H9 (cell line): ENCODE measurements at regions not wholly inside any gene's neighbourhood (a gene's known extent, or its start where the extent isn't known, plus 50 kb on each side); places are given as distances from the start of the nearest gene placed in this dataset.

Source experiments
- DNase-seq: peaks from one replicate; pipeline ENCODE4 v3.0.0-alpha.2; 2017
- H2AFZ ChIP-seq: one replicate; pipeline ENCODE4 v1.6.1; 2013; ENCODE audit warnings: mild to moderate bottlenecking, low read length, control low read depth, moderate library complexity
- H2AK5ac ChIP-seq: 2 replicates; pipeline ENCODE4 v1.6.1; 2013; ENCODE audit warnings: low read length, control low read depth, mixed read lengths; ENCODE audit not compliant: insufficient read length
- H2BK120ac ChIP-seq: one replicate; pipeline ENCODE4 v1.6.1; 2013; ENCODE audit warnings: low read depth, mild to moderate bottlenecking, low read length, control low read depth, inconsistent platforms; ENCODE audit not compliant: poor library complexity, severe bottlenecking
- H2BK12ac ChIP-seq: 2 replicates; pipeline ENCODE4 v1.6.1; 2013; ENCODE audit warnings: low read length, control low read depth, mixed read lengths, low read depth; ENCODE audit not compliant: insufficient read length
- H2BK15ac ChIP-seq: 2 replicates; pipeline ENCODE4 v1.6.1; 2013; ENCODE audit warnings: low read depth, low read length, control low read depth
- H2BK20ac ChIP-seq: one replicate; pipeline ENCODE4 v1.6.1; 2013; ENCODE audit warnings: low read depth, mild to moderate bottlenecking, low read length, control low read depth, inconsistent platforms; ENCODE audit not compliant: poor library complexity, severe bottlenecking
- H2BK5ac ChIP-seq: 2 replicates; pipeline ENCODE4 v1.6.1; 2013; ENCODE audit warnings: low read length, control low read depth, mixed read lengths; ENCODE audit not compliant: insufficient read length
- H3K14ac ChIP-seq: 2 replicates; pipeline ENCODE4 v1.6.1; 2013; ENCODE audit warnings: low read length, control low read depth; ENCODE audit not compliant: insufficient read depth
- H3K18ac ChIP-seq: 2 replicates; pipeline ENCODE4 v1.6.1; 2013; ENCODE audit warnings: low read depth, mild to moderate bottlenecking, mixed read lengths, low read length, control low read depth; ENCODE audit not compliant: insufficient read length
- H3K23ac ChIP-seq: 2 replicates; pipeline ENCODE4 v1.6.1; 2013; ENCODE audit warnings: low read length, control low read depth, mixed read lengths, low read depth; ENCODE audit not compliant: insufficient read length
- H3K23me2 ChIP-seq: 2 replicates; pipeline ENCODE4 v1.6.1; 2013; ENCODE audit warnings: low read depth, mild to moderate bottlenecking, mixed read lengths, low read length, control low read depth; ENCODE audit not compliant: insufficient read length, poor library complexity, severe bottlenecking
- H3K27ac ChIP-seq: 2 replicates; pipeline ENCODE4 v1.5.1; 2013; ENCODE audit warnings: low read length, control low read depth, mixed read lengths, low read depth; ENCODE audit not compliant: insufficient read length
- H3K27me3 ChIP-seq: 2 replicates; pipeline ENCODE4 v1.6.1; 2013; ENCODE audit warnings: low read length, control low read depth, inconsistent platforms; ENCODE audit not compliant: insufficient read depth
- H3K4ac ChIP-seq: 2 replicates; pipeline ENCODE4 v1.6.1; 2013; ENCODE audit warnings: low read depth, mild to moderate bottlenecking, control low read depth, inconsistent platforms, low read length, moderate library complexity
- H3K4me1 ChIP-seq: 2 replicates; pipeline ENCODE4 v1.6.1; 2013; ENCODE audit warnings: low read length, control low read depth, inconsistent platforms; ENCODE audit not compliant: insufficient read depth
- H3K4me2 ChIP-seq: 2 replicates; pipeline ENCODE4 v1.6.1; 2013; ENCODE audit warnings: low read length, control low read depth, mixed read lengths; ENCODE audit not compliant: insufficient read length, insufficient read depth
- H3K56ac ChIP-seq: 2 replicates; pipeline ENCODE4 v1.6.1; 2013; ENCODE audit warnings: low read depth, mild to moderate bottlenecking, mixed read lengths, low read length, control low read depth; ENCODE audit not compliant: insufficient read length
- H3K79me1 ChIP-seq: 2 replicates; pipeline ENCODE4 v1.6.1; 2013; ENCODE audit warnings: low read depth, mild to moderate bottlenecking, moderate library complexity, low read length, control low read depth, inconsistent platforms; ENCODE audit not compliant: insufficient read depth, poor library complexity, severe bottlenecking
- H3K79me2 ChIP-seq: 2 replicates; pipeline ENCODE4 v1.6.1; 2013; ENCODE audit warnings: low read length, control low read depth, inconsistent platforms; ENCODE audit not compliant: insufficient read depth
- H3K9ac ChIP-seq: 2 replicates; pipeline ENCODE4 v1.6.1; 2013; ENCODE audit warnings: low read length, control low read depth, mixed read lengths; ENCODE audit not compliant: insufficient read length; ENCODE audit errors: extremely low read depth
- H3K9me3 ChIP-seq: one replicate; pipeline ENCODE4 v1.6.1; 2013; ENCODE audit warnings: low read depth, low read length, inconsistent platforms; ENCODE audit not compliant: control insufficient read depth
- H3T11ph ChIP-seq: one replicate; pipeline ENCODE4 v1.6.1; 2013; ENCODE audit warnings: mild to moderate bottlenecking, low read length, control low read depth, inconsistent platforms
- H4K20me1 ChIP-seq: one replicate; pipeline ENCODE4 v1.6.1; 2013; ENCODE audit not compliant: control insufficient read depth, insufficient read length, insufficient read depth
- H4K5ac ChIP-seq: 2 replicates; pipeline ENCODE4 v1.6.1; 2013; ENCODE audit warnings: low read depth, mild to moderate bottlenecking, mixed read lengths, low read length, control low read depth; ENCODE audit not compliant: insufficient read length
- H4K8ac ChIP-seq: replicated peaks from 2 replicates; pipeline ENCODE4 v1.6.1; 2013; ENCODE audit warnings: low read length, control low read depth, mixed read lengths, low read depth; ENCODE audit not compliant: insufficient read length
- H4K91ac ChIP-seq: 2 replicates; pipeline ENCODE4 v1.6.1; 2013; ENCODE audit warnings: low read depth, mild to moderate bottlenecking, moderate library complexity, mixed read lengths, low read length, control low read depth; ENCODE audit not compliant: insufficient read length
- H3K27ac Mint-ChIP-seq, 3 experiments: 2 replicates in 2 of 3; 3 replicates in 1 of 3; pipeline ENCODE4 v1.8.0; 2020 to 2021; ENCODE audit warnings: mixed read lengths in 3 of 3, mild to moderate bottlenecking in 1 of 3, moderate library complexity in 1 of 3
- H3K27me3 Mint-ChIP-seq: 2 replicates; pipeline ENCODE4 v1.8.0; 2021; ENCODE audit warnings: low read depth, mild to moderate bottlenecking, moderate library complexity, mixed read lengths
- H3K36me3 Mint-ChIP-seq, 3 experiments: 2 replicates in 2 of 3; 3 replicates in 1 of 3; pipeline ENCODE4 v1.8.0; 2020 to 2021; ENCODE audit warnings: low read depth in 3 of 3, mixed read lengths in 3 of 3; ENCODE audit not compliant: insufficient read depth in 1 of 3
- H3K4me1 Mint-ChIP-seq, 2 experiments: 2 replicates each; pipeline ENCODE4 v1.8.0; 2020; ENCODE audit warnings: mixed read lengths in 2 of 2
- H3K4me3 Mint-ChIP-seq, 2 experiments: 2 replicates in 1 of 2; 3 replicates in 1 of 2; pipeline ENCODE4 v1.8.0; 2020 to 2021; ENCODE audit warnings: mild to moderate bottlenecking in 2 of 2, mixed read lengths in 2 of 2, moderate library complexity in 1 of 2
- H3K9me3 Mint-ChIP-seq, 2 experiments: 2 replicates in 1 of 2; 3 replicates in 1 of 2; pipeline ENCODE4 v1.8.0; 2020; ENCODE audit warnings: mild to moderate bottlenecking in 2 of 2, mixed read lengths in 2 of 2, moderate library complexity in 1 of 2
- CTCF ChIP-seq: fragments of 200-600 bp; sonication (generic); conservative IDR thresholded peaks from 3 replicates; pipeline ENCODE4 v1.8.0; 2021; ENCODE audit warnings: antibody characterized with exemption, mild to moderate bottlenecking
- WGBS: extraction: QIAGEN DNeasy Blood & Tissue Kit; methylation state at CpG from one replicate; pipeline ENCODE4 v1.1.7; 2013; ENCODE audit warnings: missing lambda C conversion rate, low lambda C conversion rate, mixed read lengths; ENCODE audit not compliant: insufficient read length; ENCODE audit errors: extremely low coverage; 5-methylcytosine and 5-hydroxymethylcytosine counted together

- no CpG with 5 or more reads among the region's 1 CpG for WGBS
- no peaks in the 10 kb centered on the region; the same call in 1 of the 2 replicates for H3K27me3 Mint-ChIP-seq
- TF ChIP-seq CTCF: no peak
Measured at GRCh38 chr1:58305622-58306021, 240.9 kb downstream of the OMA1 start.

More at GRCh38 chr1:58305622-58306021, 240.9 kb downstream of the OMA1 start:
- Histone ChIP-seq H2BK12ac (no peak overlapping the region), H3K4me2 (no peak overlapping the region), H2BK15ac (no peak overlapping the region), H4K8ac (no peak overlapping the region), H4K91ac (no peak overlapping the region), H4K20me1 (no peaks in the 10 kb centered on the region), H3K23me2 (no peaks in the 10 kb centered on the region), H2BK5ac (no peak overlapping the region), H3K79me2 (no peaks in the 10 kb centered on the region), H2AK5ac (no peak overlapping the region), H3K27ac (no peak overlapping the region), H2AFZ (no peak overlapping the region), H3K4me1 (peaks cover 3% of the 10 kb centered on the region; the same call in 1 of the 2 replicates), H4K5ac (no peak overlapping the region), H3K9me3 (no peaks in the 10 kb centered on the region), H2BK20ac (no peak overlapping the region), H3K4ac (no peak overlapping the region), H3K23ac (no peak overlapping the region), H3K9ac (no peak overlapping the region), H3K18ac (no peak overlapping the region), H3K79me1 (no peaks in the 10 kb centered on the region), H3K14ac (no peak overlapping the region), H3K56ac (no peak overlapping the region), H3T11ph (no peak overlapping the region), H3K27me3 (no peaks in the 10 kb centered on the region), H2BK120ac (no peak overlapping the region)
- H3K36me3 Mint-ChIP-seq: no peaks in the 10 kb centered on the region; a peak in 1 of 7 replicates
- H3K27ac Mint-ChIP-seq: no peak overlapping the region
- H3K4me1 Mint-ChIP-seq: peaks cover 19 to 24% of the 10 kb centered on the region in 2 experiments
- no peak overlapping the region for H3K4me3 Mint-ChIP-seq
- DNase-seq: no peak
- H3K9me3 Mint-ChIP-seq: 0 out of 5 replicates have a peak, but pooled peaks cover 0 to 3% of the 10 kb centered on the region in 2 experiments
